Fibroblast of lung (primary cell): ENCODE measurements at regions not wholly inside any gene's neighbourhood (a gene's known extent, or its start where the extent isn't known, plus 50 kb on each side); places are given as distances from the start of the nearest gene placed in this dataset.
A peak's percentile ranks its signal among the peaks of the same experiment; 100 is the strongest.

Experiments
- DNase-seq, 2 donors: peaks; one replicate each; pipeline versions ENCODE4 v3.0.0 to v3.0.0-alpha.2; 2010; ENCODE audit warnings: low read depth in 2 of 2
- H2AFZ ChIP-seq: 2 replicates; pipeline ENCODE4 v1.5.1; 2012; ENCODE audit warnings: low read length, control low read depth, inconsistent platforms
- H3K27ac ChIP-seq: 2 replicates; pipeline ENCODE4 v1.5.1; 2011; ENCODE audit warnings: low read length, control low read depth; ENCODE audit not compliant: insufficient read depth
- H3K27me3 ChIP-seq: 2 replicates; pipeline ENCODE4 v1.5.1; 2011; ENCODE audit warnings: mild to moderate bottlenecking, low read length; ENCODE audit not compliant: control insufficient read depth, insufficient read depth
- H3K36me3 ChIP-seq: 2 replicates; pipeline ENCODE4 v1.5.1; 2011; ENCODE audit warnings: low read length; ENCODE audit not compliant: control insufficient read depth, insufficient read depth
- H3K4me1 ChIP-seq: 2 replicates; pipeline ENCODE4 v1.5.1; 2011; ENCODE audit warnings: low read length; ENCODE audit not compliant: control insufficient read depth, insufficient read depth; ENCODE audit errors: extremely low read depth
- H3K4me2 ChIP-seq: 2 replicates; pipeline ENCODE4 v1.5.1; 2011; ENCODE audit warnings: low read length, control low read depth; ENCODE audit not compliant: insufficient read depth; ENCODE audit errors: extremely low read depth
- H3K4me3 ChIP-seq, 4 experiments: fragments of 200-600 bp in 1 of 4; sonication (generic) in 1 of 4; replicated peaks in 1 of 4; 2 replicates each; pipeline ENCODE4 v1.5.1; 2011 to 2016; ENCODE audit warnings: low read length in 4 of 4, low read depth in 3 of 4, mild to moderate bottlenecking in 3 of 4, control low read depth in 2 of 4, inconsistent platforms in 1 of 4, mixed read lengths in 1 of 4; ENCODE audit not compliant: insufficient read depth in 1 of 4; ENCODE audit errors: control extremely low read depth in 1 of 4
- H3K79me2 ChIP-seq: 2 replicates; pipeline ENCODE4 v1.5.1; 2012; ENCODE audit warnings: mild to moderate bottlenecking, low read length, inconsistent platforms; ENCODE audit not compliant: control insufficient read depth, insufficient read depth
- H3K9ac ChIP-seq: 2 replicates; pipeline ENCODE4 v1.5.1; 2011; ENCODE audit warnings: mild to moderate bottlenecking, low read length, control low read depth; ENCODE audit not compliant: insufficient read depth
- H3K9me3 ChIP-seq: 2 replicates; pipeline ENCODE4 v1.5.1; 2012; ENCODE audit warnings: low read depth, low read length; ENCODE audit not compliant: control insufficient read depth, insufficient read depth
- H4K20me1 ChIP-seq: 2 replicates; pipeline ENCODE4 v1.5.1; 2011; ENCODE audit warnings: low read length; ENCODE audit not compliant: control insufficient read depth, insufficient read depth; ENCODE audit errors: extremely low read depth
- CTCF ChIP-seq, 2 donors: IDR thresholded peaks in 1 of 2; conservative IDR thresholded peaks in 1 of 2; 1 replicate in 1 of 2; 2 replicates in 1 of 2; pipeline ENCODE4 v1.5.1; 2011 to 2012; ENCODE audit warnings: low read length in 2 of 2, control low read depth in 1 of 2, inconsistent platforms in 1 of 2, low read depth in 1 of 2, mild to moderate bottlenecking in 1 of 2
- EZH2 ChIP-seq: IDR thresholded peaks from 2 replicates; pipeline ENCODE4 v1.5.1; 2012; ENCODE audit warnings: low read length, control low read depth, mild to moderate bottlenecking; ENCODE audit errors: missing control alignments

GRCh38 chr7:42426163-42426562 lies 189.2 kb upstream of the GLI3 start:
- no peak overlapping the region for H3K9ac ChIP-seq
- no peak overlapping the region for H2AFZ ChIP-seq
- H3K27ac ChIP-seq, result no peak overlapping the region
- TF ChIP-seq EZH2, result no peak
- no peak for TF ChIP-seq CTCF (conservative IDR thresholded peaks at IDR 0.05 in 1 of 2, IDR thresholded peaks at IDR 0.05 in 1 of 2; ENCODE audit: low read depth in 1 of 2, low read length in 2 of 2)
- H3K36me3 ChIP-seq, result no peaks in the 10 kb centered on the region
- no peaks in the 10 kb centered on the region for H3K9me3 ChIP-seq
- no peaks in the 10 kb centered on the region for H3K79me2 ChIP-seq
- H3K4me1 ChIP-seq, result no peaks in the 10 kb centered on the region
- no peak overlapping the region for H3K4me2 ChIP-seq
- H4K20me1 ChIP-seq, result no peaks in the 10 kb centered on the region
- no peak overlapping the region for H3K4me3 ChIP-seq
- DNase-seq, result peak; percentile 20 to 60
- H3K27me3 ChIP-seq, result no peaks in the 10 kb centered on the region

- no peak overlapping the region for H3K4me3 ChIP-seq
- H3K4me2 ChIP-seq, result no peak overlapping the region
- H3K27ac ChIP-seq, result no peak overlapping the region
- no peaks in the 10 kb centered on the region for H4K20me1 ChIP-seq
- no peaks in the 10 kb centered on the region for H3K27me3 ChIP-seq
- no peak for TF ChIP-seq CTCF (conservative IDR thresholded peaks at IDR 0.05 in 1 of 2, IDR thresholded peaks at IDR 0.05 in 1 of 2; ENCODE audit: low read depth in 1 of 2, low read length in 2 of 2)
- no peak overlapping the region for H2AFZ ChIP-seq
- peak in 1 of 2 donors; percentile 55 for DNase-seq
- no peaks in the 10 kb centered on the region for H3K79me2 ChIP-seq
- no peak overlapping the region for H3K9ac ChIP-seq
- no peaks in the 10 kb centered on the region for H3K9me3 ChIP-seq
- H3K4me1 ChIP-seq, result no peaks in the 10 kb centered on the region
- H3K36me3 ChIP-seq, result no peaks in the 10 kb centered on the region
Observed at GRCh38 chr7:42414941-42415505, 178.0 kb upstream of the GLI3 start.

- Histone ChIP-seq H4K20me1 (no peaks in the 10 kb centered on the region), H3K9me3 (no peaks in the 10 kb centered on the region), H3K79me2 (no peaks in the 10 kb centered on the region), H3K4me2 (no peak overlapping the region), H3K27me3 (no peaks in the 10 kb centered on the region), H3K9ac (no peak overlapping the region), H2AFZ (no peak overlapping the region), H3K36me3 (no peaks in the 10 kb centered on the region), H3K4me3 (no peak overlapping the region), H3K27ac (no peak overlapping the region), H3K4me1 (no peaks in the 10 kb centered on the region)
- DNase-seq, result no peak
- TF ChIP-seq EZH2 (no peak), CTCF (conservative IDR thresholded peaks at IDR 0.05 in 1 of 2, IDR thresholded peaks at IDR 0.05 in 1 of 2; ENCODE audit: low read depth in 1 of 2, low read length in 2 of 2) (no peak)
Observed at GRCh38 chr7:42414028-42414427, 177.0 kb upstream of the GLI3 start.
